Suprapubic skin (tissue), 4 donors: ENCODE measurements at regions not wholly inside any gene's neighbourhood (a gene's known extent, or its start where the extent isn't known, plus 50 kb on each side); places are given as distances from the start of the nearest gene placed in this dataset.

Source experiments
- DNase-seq, 2 donors: peaks; one replicate each; pipeline ENCODE4 v3.0.0-alpha.2; 2019; ENCODE audit warnings: low spot score in 2 of 2
- H3K27ac ChIP-seq: fragments of 200-600 bp; sonication (generic); one replicate; pipeline ENCODE4 v1.5.1; 2019
- H3K27me3 ChIP-seq: fragments of 200-600 bp; sonication (generic); one replicate; pipeline ENCODE4 v1.5.1; 2019
- H3K36me3 ChIP-seq: fragments of 200-600 bp; sonication (generic); one replicate; pipeline ENCODE4 v1.5.1; 2019
- H3K4me1 ChIP-seq: fragments of 200-600 bp; sonication (generic); one replicate; pipeline ENCODE4 v1.5.1; 2019
- H3K4me3 ChIP-seq: fragments of 200-600 bp; sonication (generic); one replicate; pipeline ENCODE4 v1.5.1; 2019; ENCODE audit warnings: mild to moderate bottlenecking
- H3K9me3 ChIP-seq: fragments of 200-600 bp; sonication (generic); one replicate; pipeline ENCODE4 v1.5.1; 2019
- EP300 ChIP-seq: sonication (generic); formaldehyde crosslinking; IDR thresholded peaks from one replicate; pipeline ENCODE4 v1.6.1; 2017; ENCODE audit warnings: antibody characterized with exemption
- POLR2A ChIP-seq, 2 donors: fragments of 450-650 bp; IDR thresholded peaks; one replicate each; pipeline ENCODE4 v1.6.1; 2017; ENCODE audit warnings: antibody characterized with exemption in 2 of 2, mild to moderate bottlenecking in 2 of 2, moderate library complexity in 2 of 2
- POLR2AphosphoS5 ChIP-seq, 3 donors: sonication (generic); formaldehyde crosslinking; IDR thresholded peaks; one replicate each; pipeline ENCODE4 v1.6.1; 2017; ENCODE audit warnings: antibody characterized with exemption in 3 of 3
- WGBS: methylation state at CpG from one replicate; pipeline ENCODE4 v1.1.5; 2018; 5-methylcytosine and 5-hydroxymethylcytosine counted together
- TF ChIP-seq, protein P1 (sequence below), 2 donors: fragments of 200-600 bp in 1 of 2; fragments of 450-650 bp in 1 of 2; sonication (generic) in 1 of 2; IDR thresholded peaks; one replicate each; pipeline ENCODE4 v1.5.1; 2016 to 2019; ENCODE audit warnings: antibody characterized with exemption in 2 of 2, mild to moderate bottlenecking in 1 of 2, moderate library complexity in 1 of 2

DNA sequence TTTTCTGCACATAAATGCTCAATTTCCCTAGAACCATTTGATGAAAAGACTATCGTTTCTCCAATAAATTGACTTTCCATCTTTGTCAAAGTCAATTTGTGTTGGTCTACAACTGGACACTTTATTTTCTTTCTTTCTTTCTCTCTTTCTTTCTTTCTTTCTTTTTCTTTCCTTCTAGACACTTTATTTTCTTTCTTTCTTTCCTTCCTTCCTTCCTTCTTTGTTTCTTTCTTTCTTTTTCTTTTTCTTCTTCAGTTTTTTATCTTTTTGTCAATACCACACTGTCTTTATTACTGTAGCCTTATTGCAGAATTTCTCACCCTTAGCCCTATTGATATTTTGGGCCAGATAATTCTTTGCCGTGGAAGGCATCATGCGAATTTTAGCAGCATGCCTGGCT, 73.5 kb downstream of the FASLG start:
- H3K27me3 ChIP-seq: no peaks in the 10 kb centered on the region
- no peaks in the 10 kb centered on the region for H3K4me1 ChIP-seq
- no peak overlapping the region for H3K27ac ChIP-seq
- H3K4me3 ChIP-seq: no peak overlapping the region
- no peak for TF ChIP-seq EP300
- DNase-seq: no peak
- 94% methylated on average over 3 of the region's 3 CpGs for WGBS
- H3K36me3 ChIP-seq: no peaks in the 10 kb centered on the region
- no peaks in the 10 kb centered on the region for H3K9me3 ChIP-seq

DNA sequence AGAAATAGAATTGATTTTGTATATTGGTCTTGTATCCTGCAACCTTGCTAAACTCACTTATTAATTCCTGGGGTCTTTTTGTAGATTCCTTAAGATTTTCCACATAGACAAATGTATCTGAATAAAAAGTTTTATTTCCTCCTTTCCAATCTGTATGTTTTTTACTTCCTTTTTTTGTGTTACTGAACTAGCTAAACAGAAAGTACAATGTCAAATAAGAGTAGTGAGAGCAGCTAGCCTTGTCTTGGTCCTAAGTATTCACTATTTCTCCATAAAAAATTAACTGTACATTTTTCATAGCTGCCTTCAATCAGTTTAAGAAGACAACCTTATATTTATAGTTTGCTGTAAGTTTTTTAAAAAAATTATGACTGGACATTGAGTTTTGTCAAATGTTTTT, 74.9 kb downstream of the FASLG start:
- DNase-seq: no peak
- Histone ChIP-seq H3K4me1 (no peaks in the 10 kb centered on the region), H3K27me3 (no peaks in the 10 kb centered on the region), H3K4me3 (no peak overlapping the region), H3K36me3 (no peaks in the 10 kb centered on the region), H3K27ac (no peak overlapping the region), H3K9me3 (no peaks in the 10 kb centered on the region)
- TF ChIP-seq POLR2AphosphoS5 (IDR thresholded peaks at IDR 0.05) (no peak), EP300 (no peak), POLR2A (IDR thresholded peaks at IDR 0.05) (no peak)
- TF ChIP-seq, protein P1, sequence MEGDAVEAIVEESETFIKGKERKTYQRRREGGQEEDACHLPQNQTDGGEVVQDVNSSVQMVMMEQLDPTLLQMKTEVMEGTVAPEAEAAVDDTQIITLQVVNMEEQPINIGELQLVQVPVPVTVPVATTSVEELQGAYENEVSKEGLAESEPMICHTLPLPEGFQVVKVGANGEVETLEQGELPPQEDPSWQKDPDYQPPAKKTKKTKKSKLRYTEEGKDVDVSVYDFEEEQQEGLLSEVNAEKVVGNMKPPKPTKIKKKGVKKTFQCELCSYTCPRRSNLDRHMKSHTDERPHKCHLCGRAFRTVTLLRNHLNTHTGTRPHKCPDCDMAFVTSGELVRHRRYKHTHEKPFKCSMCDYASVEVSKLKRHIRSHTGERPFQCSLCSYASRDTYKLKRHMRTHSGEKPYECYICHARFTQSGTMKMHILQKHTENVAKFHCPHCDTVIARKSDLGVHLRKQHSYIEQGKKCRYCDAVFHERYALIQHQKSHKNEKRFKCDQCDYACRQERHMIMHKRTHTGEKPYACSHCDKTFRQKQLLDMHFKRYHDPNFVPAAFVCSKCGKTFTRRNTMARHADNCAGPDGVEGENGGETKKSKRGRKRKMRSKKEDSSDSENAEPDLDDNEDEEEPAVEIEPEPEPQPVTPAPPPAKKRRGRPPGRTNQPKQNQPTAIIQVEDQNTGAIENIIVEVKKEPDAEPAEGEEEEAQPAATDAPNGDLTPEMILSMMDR (IDR thresholded peaks at IDR 0.05): no peak

DNA sequence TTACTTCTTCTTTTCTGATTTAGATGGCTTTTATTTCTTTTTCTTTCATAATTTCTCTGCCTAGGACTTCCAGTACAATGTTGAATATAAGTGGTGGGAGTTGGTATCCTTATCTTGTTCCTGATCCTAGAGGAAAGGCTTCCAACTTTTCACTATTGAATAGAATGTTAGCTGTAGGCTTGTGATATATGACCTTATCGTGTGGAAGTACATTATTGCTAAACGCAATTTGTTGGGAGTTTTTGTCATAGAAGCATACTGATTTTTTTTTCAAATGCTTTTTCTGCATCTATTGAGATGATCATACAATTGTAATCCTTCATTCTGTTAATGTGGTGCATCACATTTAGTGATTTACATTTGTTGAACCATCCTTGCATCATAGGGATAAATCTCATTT, 79.5 kb downstream of the FASLG start:
- Histone ChIP-seq H3K4me1 (no peaks in the 10 kb centered on the region), H3K27ac (no peak overlapping the region), H3K27me3 (peaks cover 5% of the 10 kb centered on the region), H3K36me3 (no peaks in the 10 kb centered on the region), H3K9me3 (no peaks in the 10 kb centered on the region), H3K4me3 (no peak overlapping the region)
- no peak for DNase-seq
- TF ChIP-seq EP300: no peak
- TF ChIP-seq POLR2AphosphoS5 (IDR thresholded peaks at IDR 0.05): no peak
- TF ChIP-seq, protein P1 (IDR thresholded peaks at IDR 0.05): no peak
- no peak for TF ChIP-seq POLR2A (IDR thresholded peaks at IDR 0.05)
- 74% methylated on average over 2 of the region's 2 CpGs for WGBS

DNA sequence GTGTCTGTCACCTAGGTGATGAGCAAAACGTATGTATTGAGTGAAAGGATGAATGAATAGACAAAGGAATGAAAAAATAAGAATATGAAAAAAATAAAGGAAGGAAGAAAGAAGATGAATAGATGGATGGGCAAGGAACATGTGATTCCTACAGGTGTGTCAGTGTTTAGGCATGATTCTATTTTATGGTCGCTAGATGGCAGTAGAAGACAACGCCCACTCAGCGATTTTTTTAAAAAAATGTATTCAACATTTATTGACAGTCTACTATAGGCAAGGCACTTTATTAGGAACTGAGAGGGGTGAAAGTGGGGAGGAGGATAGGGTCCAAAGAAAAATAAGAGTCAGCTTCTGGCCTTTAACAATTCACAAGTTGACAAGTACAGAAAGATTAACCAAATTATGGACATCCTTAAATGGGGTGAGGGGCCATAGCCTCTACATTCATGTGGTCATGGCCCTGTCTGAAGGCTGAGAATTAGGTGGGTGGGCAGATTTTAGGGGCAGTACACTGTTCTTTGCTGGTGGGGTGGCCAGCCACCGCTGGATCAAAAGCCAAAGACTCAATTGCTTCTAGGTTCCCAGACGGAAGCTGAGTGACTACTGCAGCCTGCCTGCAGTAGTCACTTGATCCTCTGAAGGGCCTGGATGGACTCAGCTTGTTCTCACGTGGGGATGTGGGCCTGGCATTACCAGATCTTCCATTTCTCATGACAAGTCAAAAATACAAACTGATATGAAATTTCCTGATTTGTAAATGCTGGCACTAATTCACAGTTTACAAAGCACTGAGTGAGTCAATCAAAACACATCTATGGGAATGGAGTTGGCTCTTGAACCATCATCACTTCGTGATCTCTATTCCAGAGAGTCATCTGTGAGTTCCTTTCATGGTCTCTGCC, 83.9 kb downstream of the FASLG start:
- Histone ChIP-seq H3K36me3 (no peaks in the 10 kb centered on the region), H3K27me3 (peaks cover 5% of the 10 kb centered on the region), H3K27ac (no peak overlapping the region), H3K4me1 (peaks cover 11% of the 10 kb centered on the region), H3K9me3 (no peaks in the 10 kb centered on the region), H3K4me3 (no peak overlapping the region)
- DNase-seq: no peak
- 20% methylated on average over 8 of the region's 8 CpGs for WGBS
- TF ChIP-seq, protein P1 (IDR thresholded peaks at IDR 0.05): peak; percentile 46 to 56
- TF ChIP-seq POLR2A (IDR thresholded peaks at IDR 0.05): no peak

DNA sequence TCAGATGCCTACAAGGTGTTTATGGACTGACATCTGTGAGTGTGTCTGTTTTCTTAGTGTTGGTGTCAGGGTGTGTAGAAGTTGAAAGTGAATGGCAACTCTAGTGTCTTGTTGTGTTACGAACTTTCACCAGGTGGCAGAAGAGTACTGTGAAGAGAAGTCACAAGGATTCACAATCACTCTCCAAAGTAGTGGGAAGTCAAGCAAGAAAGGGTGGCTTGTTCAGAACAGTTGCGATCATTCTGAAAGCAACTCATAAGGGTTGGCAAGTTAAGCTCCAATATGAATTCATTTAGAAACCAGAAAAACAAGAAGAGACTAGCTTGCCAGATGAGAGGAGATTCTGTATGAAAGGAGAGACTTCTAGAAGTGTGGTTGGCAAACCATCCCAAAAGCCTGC, 86.1 kb downstream of the FASLG start:
- Histone ChIP-seq H3K9me3 (no peaks in the 10 kb centered on the region), H3K4me1 (peaks cover 11% of the 10 kb centered on the region), H3K36me3 (no peaks in the 10 kb centered on the region), H3K27me3 (peaks cover 5% of the 10 kb centered on the region), H3K4me3 (no peak overlapping the region), H3K27ac (peak overlapping the region; percentile 68)
- DNase-seq: no peak
- no peak for TF ChIP-seq EP300
- no peak for TF ChIP-seq POLR2A (IDR thresholded peaks at IDR 0.05)
- TF ChIP-seq, protein P1 (IDR thresholded peaks at IDR 0.05): peak; percentile 50 to 59
- peak in 1 of 3 donors; percentile 17 for TF ChIP-seq POLR2AphosphoS5 (IDR thresholded peaks at IDR 0.05)
- WGBS: 12% methylated on average over 2 of the region's 2 CpGs
